Natural killer cell treated with Interleukin-12 subunit alpha and Interleukin-12 subunit beta and Interleukin-15 and Interleukin-18, amount 100 ng/mL, for 72 hours (primary cell): ENCODE measurements at regions not wholly inside any gene's neighbourhood (a gene's known extent, or its start where the extent isn't known, plus 50 kb on each side); places are given as distances from the start of the nearest gene placed in this dataset.

Experiments used
- ATAC-seq, 2 donors: fragments of 150-1000 bp; cut with Tn5 transposase in 1 of 2; sonication (Bioruptor Pico), chemical (Tn5 transposase) in 1 of 2; 2 replicates each; pipeline ENCODE4 v1.10.0; 2021
- DNase-seq: peaks from one replicate; pipeline ENCODE4 v3.0.0; 2022; ENCODE audit warnings: low spot score
- H3K27ac Mint-ChIP-seq, 2 donors: 1 replicate in 1 of 2; 2 replicates in 1 of 2; pipeline ENCODE4 v1.8.0; 2022; ENCODE audit warnings: mixed read lengths in 2 of 2, mild to moderate bottlenecking in 1 of 2, moderate library complexity in 1 of 2
- H3K27me3 Mint-ChIP-seq, 2 donors: 1 replicate in 1 of 2; 2 replicates in 1 of 2; pipeline ENCODE4 v1.8.0; 2022; ENCODE audit warnings: mixed read lengths in 2 of 2
- H3K36me3 Mint-ChIP-seq: one replicate; pipeline ENCODE4 v1.8.0; 2022; ENCODE audit warnings: mixed read lengths
- H3K4me1 Mint-ChIP-seq, 2 donors: 1 replicate in 1 of 2; 2 replicates in 1 of 2; pipeline ENCODE4 v1.8.0; 2022; ENCODE audit warnings: low read depth in 2 of 2, mixed read lengths in 2 of 2, mild to moderate bottlenecking in 1 of 2
- H3K4me3 Mint-ChIP-seq: one replicate; pipeline ENCODE4 v1.8.0; 2022; ENCODE audit warnings: mixed read lengths
- H3K9me3 Mint-ChIP-seq: 2 replicates; pipeline ENCODE4 v1.8.0; 2022; ENCODE audit warnings: mixed read lengths

- Mint-ChIP-seq H3K27me3 (no peaks in the 10 kb centered on the region), H3K36me3 (no peaks in the 10 kb centered on the region), H3K27ac (no peak overlapping the region), H3K4me1 (no peaks in the 10 kb centered on the region), H3K4me3 (no peak overlapping the region), H3K9me3 (peaks cover 4% of the 10 kb centered on the region)
- no peak for ATAC-seq
- no peak for DNase-seq
These were observed 313.3 kb downstream of the LIG4 start for GRCh38 chr13:107901996-107902562.

GRCh38 chr13:107901230-107901629 is 314.1 kb downstream of the LIG4 start:
- Mint-ChIP-seq H3K27ac (no peak overlapping the region), H3K4me3 (no peak overlapping the region), H3K9me3 (peaks cover 4% of the 10 kb centered on the region), H3K36me3 (no peaks in the 10 kb centered on the region), H3K4me1 (no peaks in the 10 kb centered on the region), H3K27me3 (no peaks in the 10 kb centered on the region)
- DNase-seq (no peak), ATAC-seq (no peak)

- H3K27ac Mint-ChIP-seq = no peak overlapping the region
- no peaks in the 10 kb centered on the region for H3K36me3 Mint-ChIP-seq
- no peak for ATAC-seq
- no peak overlapping the region for H3K4me3 Mint-ChIP-seq
- peaks cover 4% of the 10 kb centered on the region for H3K9me3 Mint-ChIP-seq
- H3K4me1 Mint-ChIP-seq = no peaks in the 10 kb centered on the region
- no peaks in the 10 kb centered on the region for H3K27me3 Mint-ChIP-seq
- DNase-seq = no peak
These were observed 314.6 kb downstream of the LIG4 start for GRCh38 chr13:107900775-107901174.

- Mint-ChIP-seq H3K9me3 (peaks cover 26% of the 10 kb centered on the region), H3K27ac (no peak overlapping the region), H3K4me1 (no peaks in the 10 kb centered on the region), H3K4me3 (no peak overlapping the region), H3K36me3 (no peaks in the 10 kb centered on the region), H3K27me3 (no peaks in the 10 kb centered on the region)
- ATAC-seq (no peak), DNase-seq (no peak)
These were observed 329.2 kb downstream of the LIG4 start for GRCh38 chr13:107886118-107886517.

GRCh38 chr13:107884564-107884963 is 330.8 kb downstream of the LIG4 start:
- Mint-ChIP-seq H3K4me1 (no peaks in the 10 kb centered on the region), H3K27me3 (no peaks in the 10 kb centered on the region), H3K27ac (no peak overlapping the region), H3K4me3 (no peak overlapping the region), H3K9me3 (peaks cover 22% of the 10 kb centered on the region), H3K36me3 (no peaks in the 10 kb centered on the region)
- ATAC-seq = no peak
- DNase-seq = no peak

GRCh38 chr13:107883561-107884175 is 331.7 kb downstream of the LIG4 start:
- DNase-seq (no peak), ATAC-seq (no peak)
- Mint-ChIP-seq H3K9me3 (peaks cover 16% of the 10 kb centered on the region), H3K27me3 (no peaks in the 10 kb centered on the region), H3K4me3 (no peak overlapping the region), H3K36me3 (no peaks in the 10 kb centered on the region), H3K4me1 (no peaks in the 10 kb centered on the region), H3K27ac (no peak overlapping the region)

GRCh38 chr13:107882708-107883560 is 332.4 kb downstream of the LIG4 start:
- Mint-ChIP-seq H3K27me3 (no peaks in the 10 kb centered on the region), H3K4me3 (no peak overlapping the region), H3K9me3 (peaks cover 17% of the 10 kb centered on the region), H3K4me1 (no peaks in the 10 kb centered on the region), H3K36me3 (no peaks in the 10 kb centered on the region), H3K27ac (no peak overlapping the region)
- ATAC-seq (no peak), DNase-seq (no peak)

GRCh38 chr13:107881362-107881761 is 334.0 kb downstream of the LIG4 start:
- Mint-ChIP-seq H3K27me3 (no peaks in the 10 kb centered on the region), H3K4me3 (no peak overlapping the region), H3K9me3 (peaks cover 16% of the 10 kb centered on the region), H3K36me3 (no peaks in the 10 kb centered on the region), H3K27ac (no peak overlapping the region), H3K4me1 (no peaks in the 10 kb centered on the region)
- ATAC-seq = no peak
- no peak for DNase-seq

GRCh38 chr13:107874456-107874855 is 340.9 kb downstream of the LIG4 start:
- Mint-ChIP-seq H3K9me3 (peaks cover 17% of the 10 kb centered on the region), H3K36me3 (no peaks in the 10 kb centered on the region), H3K4me3 (no peak overlapping the region), H3K27ac (no peak overlapping the region), H3K4me1 (no peaks in the 10 kb centered on the region), H3K27me3 (peaks cover 5 to 8% of the 10 kb centered on the region in 2 donors)
- no peak for ATAC-seq
- DNase-seq = no peak

- Mint-ChIP-seq H3K27me3 (peaks cover 5 to 8% of the 10 kb centered on the region in 2 donors), H3K9me3 (peaks cover 17% of the 10 kb centered on the region), H3K4me3 (no peak overlapping the region), H3K36me3 (no peaks in the 10 kb centered on the region), H3K27ac (no peak overlapping the region), H3K4me1 (no peaks in the 10 kb centered on the region)
- DNase-seq (no peak), ATAC-seq (no peak)
These were observed 341.4 kb downstream of the LIG4 start for GRCh38 chr13:107873926-107874325.

GRCh38 chr13:107870400-107870799 is 344.9 kb downstream of the LIG4 start:
- Mint-ChIP-seq H3K4me1 (peaks cover 0 to 3% of the 10 kb centered on the region in 2 donors), H3K27me3 (peaks cover 13 to 19% of the 10 kb centered on the region in 2 donors), H3K4me3 (no peak overlapping the region), H3K9me3 (peaks cover 8% of the 10 kb centered on the region), H3K27ac (no peak overlapping the region), H3K36me3 (peaks cover 8% of the 10 kb centered on the region)
- DNase-seq (no peak), ATAC-seq (no peak)

GRCh38 chr13:107867701-107868661 is 347.4 kb downstream of the LIG4 start:
- Mint-ChIP-seq H3K27ac (no peak overlapping the region), H3K9me3 (peaks cover 10% of the 10 kb centered on the region), H3K4me3 (no peak overlapping the region), H3K36me3 (peaks cover 12% of the 10 kb centered on the region), H3K4me1 (peaks cover 0 to 3% of the 10 kb centered on the region in 2 donors), H3K27me3 (peaks cover 21 to 31% of the 10 kb centered on the region in 2 donors)
- no peak for DNase-seq
- peak in 1 of 2 donors; percentile 50 for ATAC-seq

GRCh38 chr13:107866941-107867623 is 348.3 kb downstream of the LIG4 start:
- Mint-ChIP-seq H3K4me3 (no peak overlapping the region), H3K27me3 (peaks cover 21 to 31% of the 10 kb centered on the region in 2 donors), H3K4me1 (peaks cover 0 to 3% of the 10 kb centered on the region in 2 donors), H3K9me3 (peaks cover 10% of the 10 kb centered on the region), H3K36me3 (peaks cover 12% of the 10 kb centered on the region), H3K27ac (no peak overlapping the region)
- DNase-seq (no peak), ATAC-seq (no peak)
